Suprapubic skin (tissue), 4 donors: ENCODE measurements at regions not wholly inside any gene's neighbourhood (a gene's known extent, or its start where the extent isn't known, plus 50 kb on each side); places are given as distances from the start of the nearest gene placed in this dataset.

Experiments
- DNase-seq, 2 donors: peaks; one replicate each; pipeline ENCODE4 v3.0.0-alpha.2; 2019; ENCODE audit warnings: low spot score in 2 of 2
- H3K27ac ChIP-seq: fragments of 200-600 bp; sonication (generic); one replicate; pipeline ENCODE4 v1.5.1; 2019
- H3K27me3 ChIP-seq: fragments of 200-600 bp; sonication (generic); one replicate; pipeline ENCODE4 v1.5.1; 2019
- H3K36me3 ChIP-seq: fragments of 200-600 bp; sonication (generic); one replicate; pipeline ENCODE4 v1.5.1; 2019
- H3K4me1 ChIP-seq: fragments of 200-600 bp; sonication (generic); one replicate; pipeline ENCODE4 v1.5.1; 2019
- H3K4me3 ChIP-seq: fragments of 200-600 bp; sonication (generic); one replicate; pipeline ENCODE4 v1.5.1; 2019; ENCODE audit warnings: mild to moderate bottlenecking
- H3K9me3 ChIP-seq: fragments of 200-600 bp; sonication (generic); one replicate; pipeline ENCODE4 v1.5.1; 2019
- CTCF ChIP-seq, 2 donors: fragments of 200-600 bp in 1 of 2; fragments of 450-650 bp in 1 of 2; sonication (generic) in 1 of 2; IDR thresholded peaks; one replicate each; pipeline ENCODE4 v1.5.1; 2016 to 2019; ENCODE audit warnings: antibody characterized with exemption in 2 of 2, mild to moderate bottlenecking in 1 of 2, moderate library complexity in 1 of 2
- EP300 ChIP-seq: sonication (generic); formaldehyde crosslinking; IDR thresholded peaks from one replicate; pipeline ENCODE4 v1.6.1; 2017; ENCODE audit warnings: antibody characterized with exemption
- POLR2A ChIP-seq, 2 donors: fragments of 450-650 bp; IDR thresholded peaks; one replicate each; pipeline ENCODE4 v1.6.1; 2017; ENCODE audit warnings: antibody characterized with exemption in 2 of 2, mild to moderate bottlenecking in 2 of 2, moderate library complexity in 2 of 2
- POLR2AphosphoS5 ChIP-seq, 3 donors: sonication (generic); formaldehyde crosslinking; IDR thresholded peaks; one replicate each; pipeline ENCODE4 v1.6.1; 2017; ENCODE audit warnings: antibody characterized with exemption in 3 of 3
- WGBS: methylation state at CpG from one replicate; pipeline ENCODE4 v1.1.5; 2018; 5-methylcytosine and 5-hydroxymethylcytosine counted together

GRCh38 chr3:34357461-34357860, 559.0 kb downstream of the PDCD6IP start:
- Histone ChIP-seq H3K27ac (no peak overlapping the region), H3K27me3 (no peaks in the 10 kb centered on the region), H3K4me1 (peaks cover 3% of the 10 kb centered on the region), H3K36me3 (no peaks in the 10 kb centered on the region), H3K4me3 (no peak overlapping the region), H3K9me3 (no peaks in the 10 kb centered on the region)
- TF ChIP-seq EP300 (no peak), CTCF (IDR thresholded peaks at IDR 0.05) (no peak), POLR2AphosphoS5 (IDR thresholded peaks at IDR 0.05) (no peak), POLR2A (IDR thresholded peaks at IDR 0.05) (no peak)
- WGBS = 59% methylated on average over 4 of the region's 4 CpGs
- DNase-seq = no peak

- H3K27me3 ChIP-seq = no peaks in the 10 kb centered on the region
- no peak for DNase-seq
- peaks cover 5% of the 10 kb centered on the region for H3K4me1 ChIP-seq
- no peaks in the 10 kb centered on the region for H3K9me3 ChIP-seq
- TF ChIP-seq CTCF (IDR thresholded peaks at IDR 0.05) (no peak), POLR2AphosphoS5 (IDR thresholded peaks at IDR 0.05) (no peak), POLR2A (IDR thresholded peaks at IDR 0.05) (no peak), EP300 (no peak)
- no peaks in the 10 kb centered on the region for H3K36me3 ChIP-seq
- 94% methylated on average over 2 of the region's 2 CpGs for WGBS
- H3K27ac ChIP-seq = no peak overlapping the region
- H3K4me3 ChIP-seq = no peak overlapping the region
These were observed 560.6 kb downstream of the PDCD6IP start for GRCh38 chr3:34359064-34359463.

- WGBS = 88% methylated on average over 5 of the region's 5 CpGs
- H3K4me1 ChIP-seq = peaks cover 5% of the 10 kb centered on the region
- no peaks in the 10 kb centered on the region for H3K27me3 ChIP-seq
- no peak for DNase-seq
- H3K4me3 ChIP-seq = no peak overlapping the region
- no peaks in the 10 kb centered on the region for H3K9me3 ChIP-seq
- no peaks in the 10 kb centered on the region for H3K36me3 ChIP-seq
- no peak overlapping the region for H3K27ac ChIP-seq
- TF ChIP-seq POLR2AphosphoS5 (IDR thresholded peaks at IDR 0.05) = no peak
- TF ChIP-seq EP300 = no peak
- no peak for TF ChIP-seq CTCF (IDR thresholded peaks at IDR 0.05)
- TF ChIP-seq POLR2A (IDR thresholded peaks at IDR 0.05) = no peak
These were observed 562.3 kb downstream of the PDCD6IP start for GRCh38 chr3:34360713-34361112.

- 38% methylated on average over 5 of the region's 5 CpGs for WGBS
- Histone ChIP-seq H3K27me3 (no peaks in the 10 kb centered on the region), H3K4me1 (peaks cover 5% of the 10 kb centered on the region), H3K27ac (no peak overlapping the region), H3K9me3 (no peaks in the 10 kb centered on the region), H3K36me3 (no peaks in the 10 kb centered on the region), H3K4me3 (no peak overlapping the region)
- DNase-seq = no peak
- TF ChIP-seq CTCF (IDR thresholded peaks at IDR 0.05) (no peak), POLR2AphosphoS5 (IDR thresholded peaks at IDR 0.05) (no peak), POLR2A (IDR thresholded peaks at IDR 0.05) (no peak), EP300 (no peak)
These were observed 563.5 kb downstream of the PDCD6IP start for GRCh38 chr3:34361921-34362320.

GRCh38 chr3:34362910-34363309, 564.5 kb downstream of the PDCD6IP start:
- peaks cover 3% of the 10 kb centered on the region for H3K4me1 ChIP-seq
- TF ChIP-seq EP300 (no peak), POLR2A (IDR thresholded peaks at IDR 0.05) (no peak), CTCF (IDR thresholded peaks at IDR 0.05) (no peak), POLR2AphosphoS5 (IDR thresholded peaks at IDR 0.05) (no peak)
- no peak overlapping the region for H3K4me3 ChIP-seq
- 39% methylated on average over 5 of the region's 5 CpGs for WGBS
- no peaks in the 10 kb centered on the region for H3K36me3 ChIP-seq
- DNase-seq = no peak
- H3K27ac ChIP-seq = no peak overlapping the region
- no peaks in the 10 kb centered on the region for H3K9me3 ChIP-seq
- H3K27me3 ChIP-seq = no peaks in the 10 kb centered on the region
